ENCODE measurements at regions not wholly inside any gene's neighbourhood (a gene's known extent, or its start where the extent isn't known, plus 50 kb on each side); places are given as distances from the start of the nearest gene placed in this dataset.

GRCh38 chr15:69987492-69988489 is 109.9 kb downstream of the TLE3 start:
- H3K27ac ChIP-seq: no peak overlapping the region
- H3K4me3 ChIP-seq: no peak overlapping the region
- no peak for TF ChIP-seq FOSB (CRISPR knock-in tag; IDR thresholded peaks at IDR 0.05)
- peak; percentile 44; the same call in 1 of the 2 replicates for TF ChIP-seq JUNB (IDR thresholded peaks at IDR 0.05)
- TF ChIP-seq CTCF (IDR thresholded peaks at IDR 0.05): no peak
- TF ChIP-seq ESRRA (IDR thresholded peaks at IDR 0.05; ENCODE audit: borderline replicate concordance, low read length): peak; percentile 75; the same call in 1 of the 2 replicates
- TF ChIP-seq JUN (IDR thresholded peaks at IDR 0.05): no peak
- no peak for TF ChIP-seq EHF (CRISPR knock-in tag; IDR thresholded peaks at IDR 0.05)
- TF ChIP-seq EP300 (IDR thresholded peaks at IDR 0.05): no peak
- TF ChIP-seq ZC3H11A (IDR thresholded peaks at IDR 0.05): no peak
- no peak for TF ChIP-seq EHMT2 (IDR thresholded peaks at IDR 0.05; ENCODE audit: low read depth)
- no peak for TF ChIP-seq USF2 (IDR thresholded peaks at IDR 0.05)
- TF ChIP-seq BHLHE40 (IDR thresholded peaks at IDR 0.05; ENCODE audit: low read depth, low read length): no peak
- no peak for TF ChIP-seq POLR2AphosphoS2 (conservative IDR thresholded peaks at IDR 0.05; ENCODE audit: low read length)
- no peak for TF ChIP-seq ZFP36 (IDR thresholded peaks at IDR 0.05; ENCODE audit: borderline replicate concordance, partially characterized antibody)
- TF ChIP-seq RCOR1 (IDR thresholded peaks at IDR 0.05; ENCODE audit: low read depth, low read length): no peak
- TF ChIP-seq FOSL2 (IDR thresholded peaks at IDR 0.05): 0 out of 2 replicates have a peak, but pooled peaks have one; percentile 43
- 0 out of 2 replicates have a peak, but pooled peaks have one; percentile 32 for TF ChIP-seq FOSL2 (CRISPR knock-in tag; IDR thresholded peaks at IDR 0.05)
- TF ChIP-seq FOXS1 (CRISPR knock-in tag; IDR thresholded peaks at IDR 0.05): no peak
- TF ChIP-seq REST (IDR thresholded peaks at IDR 0.05): no peak
- TF ChIP-seq HOXB13 (CRISPR knock-in tag; IDR thresholded peaks at IDR 0.05; ENCODE audit: low read depth): no peak
- TF ChIP-seq HMGXB4 (CRISPR knock-in tag; IDR thresholded peaks at IDR 0.05; ENCODE audit: borderline replicate concordance): no peak
- TF ChIP-seq TFCP2L1 (CRISPR knock-in tag; IDR thresholded peaks at IDR 0.05): no peak
- TF ChIP-seq GATA3 (IDR thresholded peaks at IDR 0.05; ENCODE audit: borderline replicate concordance): peak; percentile 89
- CTCF ChIA-PET: interaction anchor here (1.5 kb wide), 1 partner anchor 10 kb away, joined by 7 read pairs; no protein-coding TSS in a partner anchor
- H3K4me2 ChIP-seq: peak overlapping the region; percentile 19; the same call in 1 of the 3 replicates
- peak in 1 of 2 experiments; percentile 29 for DNase-seq (ENCODE audit: low read depth in 1 of 2, low spot score in 1 of 2)
- H3K4me1 ChIP-seq: peaks cover 14% of the 10 kb centered on the region
- ATAC-seq: peak in 1 of 2 experiments; percentile 58; a peak in 3 of 6 replicates
- H3K9me3 ChIP-seq: no peaks in the 10 kb centered on the region
- FAIRE-seq: no peak
- POLR2A ChIA-PET: no interaction called here
- 52% methylated on average over 9 of the region's 9 CpGs for WGBS (ENCODE audit: missing lambda C conversion rate)
